Transverse colon (tissue), 4 donors: ENCODE measurements at regions not wholly inside any gene's neighbourhood (a gene's known extent, or its start where the extent isn't known, plus 50 kb on each side); places are given as distances from the start of the nearest gene placed in this dataset.

Source experiments
- DNase-seq: peaks from one replicate; pipeline ENCODE4 v3.0.0-alpha.2; 2019
- H3K27ac ChIP-seq, 4 donors: fragments of 200-600 bp; sonication (generic); 2 replicates each; pipeline ENCODE4 v1.5.1; 2016 to 2018; ENCODE audit warnings: inconsistent platforms in 4 of 4
- H3K27me3 ChIP-seq: fragments of 200-600 bp; sonication (generic); 2 replicates; pipeline ENCODE4 v1.5.1; 2017; ENCODE audit warnings: inconsistent platforms
- H3K36me3 ChIP-seq, 4 donors: fragments of 200-600 bp; sonication (generic); 2 replicates each; pipeline ENCODE4 v1.5.1; 2017 to 2019; ENCODE audit warnings: inconsistent platforms in 4 of 4
- H3K4me1 ChIP-seq, 4 donors: fragments of 200-600 bp; sonication (generic); 2 replicates each; pipeline ENCODE4 v1.5.1; 2017 to 2020; ENCODE audit warnings: inconsistent platforms in 4 of 4
- H3K4me3 ChIP-seq, 4 donors: fragments of 200-600 bp; sonication (generic); 1 replicate in 1 of 4; 2 replicates in 3 of 4; pipeline versions ENCODE4 v1.5.1 to v1.6.1; 2017 to 2019; ENCODE audit warnings: inconsistent platforms in 4 of 4
- H3K9me3 ChIP-seq, 2 donors: fragments of 200-600 bp; sonication (generic); 2 replicates each; pipeline ENCODE4 v1.5.1; 2017 to 2019; ENCODE audit warnings: inconsistent platforms in 2 of 2
- EP300 ChIP-seq: sonication (generic); formaldehyde crosslinking; IDR thresholded peaks from one replicate; pipeline ENCODE4 v1.6.1; 2017; ENCODE audit warnings: antibody characterized with exemption, low read depth
- POLR2A ChIP-seq: fragments of 450-650 bp; IDR thresholded peaks from one replicate; pipeline ENCODE4 v1.6.1; 2016; ENCODE audit warnings: antibody characterized with exemption, mild to moderate bottlenecking, moderate library complexity
- POLR2AphosphoS5 ChIP-seq, 3 donors: sonication (generic); formaldehyde crosslinking; IDR thresholded peaks; one replicate each; pipeline ENCODE4 v1.6.1; 2016; ENCODE audit warnings: antibody characterized with exemption in 3 of 3
- WGBS, 2 donors: methylation state at CpG; one replicate each; pipeline ENCODE4 v1.1.5; 2018; ENCODE audit warnings: low coverage in 1 of 2; 5-methylcytosine and 5-hydroxymethylcytosine counted together
- in situ Hi-C, 4 donors: fragments of 200-750 bp; cut with MboI; loops; one replicate each; pipeline versions ENCODE4 v1.15.0 to v1.15.1; 2017; ENCODE audit warnings: low sequenced_read_pairs in 3 of 4, low pct_ligation_motif_present in 1 of 4, low pct_unique_long_range_greater_than_20kb in 1 of 4
- intact Hi-C: fragments of 100-400 bp; cut with DNase I; formaldehyde crosslinking; loops from one replicate; pipeline ENCODE4 v1.15.1; 2023; ENCODE audit warnings: low total_unique reads
- TF ChIP-seq, protein P1 (sequence below), 5 experiments: fragments of 200-600 bp in 3 of 5; fragments of 450-650 bp in 2 of 5; sonication (generic) in 3 of 5; IDR thresholded peaks; 1 replicate in 2 of 5; 2 replicates in 3 of 5; pipeline ENCODE4 v1.5.1; 2016 to 2017; ENCODE audit warnings: antibody characterized with exemption in 5 of 5, inconsistent platforms in 3 of 5, mild to moderate bottlenecking in 2 of 5, moderate library complexity in 1 of 5

DNA sequence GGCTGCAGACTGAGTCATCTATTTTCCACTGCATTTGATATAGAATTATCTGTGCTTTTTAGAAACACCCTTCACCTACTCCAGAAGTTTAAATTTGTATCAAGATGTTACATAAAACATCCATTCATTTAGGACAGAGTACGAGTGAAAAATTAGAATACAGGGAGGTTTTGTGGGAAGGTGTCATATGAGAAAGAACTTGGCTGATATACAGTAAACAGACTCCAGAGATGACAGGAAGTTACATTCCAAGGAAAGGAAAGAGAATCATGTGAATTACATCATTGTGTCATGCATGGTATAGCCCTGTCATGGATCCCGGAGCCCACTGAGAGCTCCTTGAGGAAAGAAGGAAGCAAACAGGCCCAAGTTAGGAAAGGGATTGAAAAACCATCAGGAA lies 341.5 kb upstream of the PKDCC start:
- in situ Hi-C loops = no loop called here
- no peak for DNase-seq
- Histone ChIP-seq H3K4me3 (no peak overlapping the region), H3K9me3 (no peaks in the 10 kb centered on the region), H3K4me1 (no peaks in the 10 kb centered on the region), H3K27me3 (no peaks in the 10 kb centered on the region), H3K27ac (no peak overlapping the region), H3K36me3 (no peaks in the 10 kb centered on the region)
- WGBS, 2 donors = 69 to 72% methylated on average over 2 of the region's 2 CpGs
- intact Hi-C loops = no loop called here
- no peak for TF ChIP-seq EP300
- no peak for TF ChIP-seq POLR2A
- TF ChIP-seq POLR2AphosphoS5 (IDR thresholded peaks at IDR 0.05) = no peak
- TF ChIP-seq, protein P1, sequence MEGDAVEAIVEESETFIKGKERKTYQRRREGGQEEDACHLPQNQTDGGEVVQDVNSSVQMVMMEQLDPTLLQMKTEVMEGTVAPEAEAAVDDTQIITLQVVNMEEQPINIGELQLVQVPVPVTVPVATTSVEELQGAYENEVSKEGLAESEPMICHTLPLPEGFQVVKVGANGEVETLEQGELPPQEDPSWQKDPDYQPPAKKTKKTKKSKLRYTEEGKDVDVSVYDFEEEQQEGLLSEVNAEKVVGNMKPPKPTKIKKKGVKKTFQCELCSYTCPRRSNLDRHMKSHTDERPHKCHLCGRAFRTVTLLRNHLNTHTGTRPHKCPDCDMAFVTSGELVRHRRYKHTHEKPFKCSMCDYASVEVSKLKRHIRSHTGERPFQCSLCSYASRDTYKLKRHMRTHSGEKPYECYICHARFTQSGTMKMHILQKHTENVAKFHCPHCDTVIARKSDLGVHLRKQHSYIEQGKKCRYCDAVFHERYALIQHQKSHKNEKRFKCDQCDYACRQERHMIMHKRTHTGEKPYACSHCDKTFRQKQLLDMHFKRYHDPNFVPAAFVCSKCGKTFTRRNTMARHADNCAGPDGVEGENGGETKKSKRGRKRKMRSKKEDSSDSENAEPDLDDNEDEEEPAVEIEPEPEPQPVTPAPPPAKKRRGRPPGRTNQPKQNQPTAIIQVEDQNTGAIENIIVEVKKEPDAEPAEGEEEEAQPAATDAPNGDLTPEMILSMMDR (IDR thresholded peaks at IDR 0.05) = no peak

DNA sequence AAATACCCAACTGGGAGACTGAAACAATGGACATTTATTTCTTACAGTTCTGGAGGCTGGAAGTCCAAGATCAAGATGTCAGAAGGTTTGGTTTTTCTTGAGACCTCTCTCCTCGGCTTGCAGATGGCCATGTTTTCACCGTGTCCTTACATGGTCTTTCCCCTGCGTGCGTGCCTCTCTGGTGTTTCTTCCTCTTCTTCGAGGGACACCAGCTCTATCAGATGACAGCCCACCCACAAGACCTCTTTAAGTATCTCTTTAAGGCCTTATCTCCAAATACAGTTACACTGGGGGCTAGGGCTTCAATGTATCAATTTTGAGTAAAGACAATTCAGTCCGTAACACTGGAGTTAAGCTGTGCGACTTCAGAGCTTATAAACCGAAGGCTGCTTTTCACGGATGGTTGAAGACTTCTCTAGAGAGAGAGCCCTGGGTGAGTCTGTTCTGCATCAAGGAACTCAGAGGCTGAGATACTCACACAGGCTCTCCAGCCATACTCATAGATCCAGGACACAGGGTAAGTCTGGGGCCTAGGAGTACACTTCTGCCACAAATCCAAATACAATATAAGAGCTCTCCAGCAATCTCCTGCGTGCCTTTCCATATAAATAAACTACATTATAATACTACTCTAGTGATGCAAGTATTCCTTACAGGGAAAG lies 339.9 kb upstream of the PKDCC start:
- TF ChIP-seq POLR2A (no peak), EP300 (no peak), POLR2AphosphoS5 (IDR thresholded peaks at IDR 0.05) (no peak)
- TF ChIP-seq, protein P1 (IDR thresholded peaks at IDR 0.05) = no peak
- in situ Hi-C loops (no loop called here), intact Hi-C loops (no loop called here)
- no peak for DNase-seq
- Histone ChIP-seq H3K4me1 (no peaks in the 10 kb centered on the region), H3K36me3 (no peaks in the 10 kb centered on the region), H3K4me3 (no peak overlapping the region), H3K27ac (no peak overlapping the region), H3K9me3 (no peaks in the 10 kb centered on the region), H3K27me3 (no peaks in the 10 kb centered on the region)
- whole genome bisulfite sequencing, 2 donors = 87 to 89% methylated on average over 10 of the region's 10 CpGs

DNA sequence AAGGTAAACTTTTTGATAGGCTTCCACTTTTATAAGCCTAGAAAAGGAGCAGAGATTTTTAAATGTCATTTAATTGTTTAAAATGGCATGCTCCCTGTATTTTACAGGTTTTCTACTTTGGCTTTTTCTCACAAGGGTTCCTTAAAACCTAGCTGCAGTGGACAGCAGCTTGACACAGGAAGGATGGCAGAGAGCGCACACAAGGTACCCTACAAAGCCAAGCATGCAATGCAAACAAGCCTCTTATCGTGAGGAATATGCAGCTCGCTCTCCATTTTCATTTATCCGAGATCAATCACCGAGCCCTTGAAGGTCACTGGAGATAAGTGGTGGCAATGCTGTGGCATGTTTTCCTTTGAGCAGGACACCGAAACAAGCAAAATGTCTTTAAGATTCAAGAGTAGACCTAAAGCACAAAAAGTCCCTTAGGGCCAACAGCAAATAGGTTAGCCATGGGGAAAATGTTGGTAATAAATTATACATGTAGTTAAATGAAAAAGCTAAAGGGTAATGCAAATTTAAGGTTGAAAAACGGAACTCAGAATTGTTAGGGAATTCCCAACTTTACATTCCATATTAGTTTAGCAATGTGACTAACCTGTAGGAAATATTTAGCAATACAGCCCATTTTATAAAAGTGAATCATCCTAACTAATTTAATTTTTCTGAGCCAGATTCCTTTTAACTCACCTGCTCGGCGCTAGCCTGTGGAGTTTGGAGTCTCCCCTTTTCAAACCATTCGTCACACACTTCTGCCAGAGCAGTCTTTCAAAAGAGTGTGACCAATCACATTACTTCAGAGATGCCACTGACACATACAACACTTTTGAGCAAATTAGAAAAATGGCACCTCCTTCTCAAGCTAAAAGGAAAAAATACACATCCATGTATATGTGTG lies 337.9 kb upstream of the PKDCC start:
- H3K27ac ChIP-seq = no peak overlapping the region
- H3K27me3 ChIP-seq = no peaks in the 10 kb centered on the region
- intact Hi-C loops (no loop called here), in situ Hi-C loops (no loop called here)
- 71 to 86% methylated on average over 6 to 10 of the region's 10 CpGs for WGBS, 2 donors
- no peaks in the 10 kb centered on the region for H3K9me3 ChIP-seq
- DNase-seq = no peak
- no peaks in the 10 kb centered on the region for H3K4me1 ChIP-seq
- H3K36me3 ChIP-seq = no peaks in the 10 kb centered on the region
- no peak overlapping the region for H3K4me3 ChIP-seq
- no peak for TF ChIP-seq POLR2AphosphoS5 (IDR thresholded peaks at IDR 0.05)
- no peak for TF ChIP-seq POLR2A
- TF ChIP-seq, protein P1 (IDR thresholded peaks at IDR 0.05) = no peak
- no peak for TF ChIP-seq EP300

DNA sequence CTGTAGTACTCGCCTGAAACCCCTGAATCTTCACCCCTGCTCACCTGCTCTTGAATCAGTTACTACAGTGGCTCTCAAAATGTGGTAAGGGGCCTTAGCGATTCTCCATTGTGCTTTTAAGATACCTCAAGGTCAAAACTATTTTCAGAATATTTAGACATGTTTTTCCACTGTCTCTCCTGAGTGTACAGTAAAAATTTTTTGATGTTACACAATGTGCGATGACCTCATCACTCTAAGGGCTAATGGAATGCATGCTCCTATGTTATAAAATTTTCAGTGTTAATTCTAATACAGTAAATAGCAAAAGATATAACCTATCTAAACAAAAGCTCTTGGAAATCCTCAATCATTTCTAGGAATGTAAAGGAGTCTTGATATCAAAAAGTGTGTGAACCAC lies 336.9 kb upstream of the PKDCC start:
- Histone ChIP-seq H3K9me3 (no peaks in the 10 kb centered on the region), H3K27me3 (no peaks in the 10 kb centered on the region), H3K4me1 (no peaks in the 10 kb centered on the region), H3K36me3 (no peaks in the 10 kb centered on the region), H3K4me3 (no peak overlapping the region), H3K27ac (no peak overlapping the region)
- intact Hi-C loops (no loop called here), in situ Hi-C loops (no loop called here)
- TF ChIP-seq, protein P1 (IDR thresholded peaks at IDR 0.05) = no peak
- TF ChIP-seq EP300 = no peak
- TF ChIP-seq POLR2A = no peak
- TF ChIP-seq POLR2AphosphoS5 (IDR thresholded peaks at IDR 0.05) = no peak
- 84 to 88% methylated on average over 2 to 3 of the region's 3 CpGs for WGBS, 2 donors
- no peak for DNase-seq
